Liver (tissue), 3 donors: ENCODE measurements at regions not wholly inside any gene's neighbourhood (a gene's known extent, or its start where the extent isn't known, plus 50 kb on each side); places are given as distances from the start of the nearest gene placed in this dataset.

Experiments used
- ATF3 ChIP-seq: IDR thresholded peaks from 2 replicates; pipeline ENCODE4 v1.6.1; 2016; ENCODE audit warnings: antibody characterized with exemption
- CTCF ChIP-seq: fragments of 150-350 bp; IDR thresholded peaks from 2 replicates; pipeline ENCODE4 v1.5.1; 2017; ENCODE audit warnings: improper control_type of control experiment, low read depth, low read length; ENCODE audit not compliant: missing input control
- GABPA ChIP-seq, 2 donors: IDR thresholded peaks in 1 of 2; conservative IDR thresholded peaks in 1 of 2; 2 replicates each; pipeline ENCODE4 v1.6.1; 2016; ENCODE audit warnings: antibody characterized with exemption in 2 of 2, mild to moderate bottlenecking in 1 of 2, moderate library complexity in 1 of 2
- MAX ChIP-seq: IDR thresholded peaks from 2 replicates; pipeline ENCODE4 v1.6.1; 2016; ENCODE audit warnings: antibody characterized with exemption
- RAD21 ChIP-seq, 2 donors: IDR thresholded peaks; 2 replicates each; pipeline ENCODE4 v1.6.1; 2016; ENCODE audit warnings: antibody characterized with exemption in 2 of 2, mild to moderate bottlenecking in 2 of 2
- REST ChIP-seq: IDR thresholded peaks from 2 replicates; pipeline ENCODE4 v1.6.1; 2016; ENCODE audit warnings: antibody characterized with exemption, mild to moderate bottlenecking
- SP1 ChIP-seq: IDR thresholded peaks from 2 replicates; pipeline ENCODE4 v1.6.1; 2018; ENCODE audit warnings: antibody characterized with exemption, mild to moderate bottlenecking
- TAF1 ChIP-seq: conservative IDR thresholded peaks from 2 replicates; pipeline ENCODE4 v1.6.1; 2016; ENCODE audit warnings: antibody characterized with exemption, mild to moderate bottlenecking
- YY1 ChIP-seq: IDR thresholded peaks from 2 replicates; pipeline ENCODE4 v1.6.1; 2016; ENCODE audit warnings: antibody characterized with exemption, mild to moderate bottlenecking
- ZBTB33 ChIP-seq: IDR thresholded peaks from 2 replicates; pipeline ENCODE4 v1.6.1; 2016; ENCODE audit warnings: antibody characterized with exemption
- donor health status: healthy.
- donor health status: healthy.

GRCh38 chr18:72468021-72468710 lies 76.0 kb downstream of the CBLN2 start:
- TF ChIP-seq CTCF (no peak), YY1 (no peak), TAF1 (no peak), REST (no peak), MAX (no peak), GABPA (IDR thresholded peaks at IDR 0.05 in 1 of 2, conservative IDR thresholded peaks at IDR 0.05 in 1 of 2) (no peak), ATF3 (no peak), RAD21 (IDR thresholded peaks at IDR 0.05) (no peak), ZBTB33 (no peak), SP1 (no peak)
